Activated CD8-positive, alpha-beta T cell treated with anti-CD3 and anti-CD28 coated beads for 36 hours (primary cell): ENCODE measurements at regions not wholly inside any gene's neighbourhood (a gene's known extent, or its start where the extent isn't known, plus 50 kb on each side); places are given as distances from the start of the nearest gene placed in this dataset.

Experiments used
- ATAC-seq: fragments of 200-7000 bp; cut with Tn5 transposase; one replicate; pipeline ENCODE4 v1.10.0; 2021; ENCODE audit warnings: mild to moderate bottlenecking, moderate library complexity
- CTCF ChIA-PET: fragments of 350-600 bp; sonication (Branson Sonifier 250); formaldehyde crosslinking; loops from one replicate; lab custom pipeline; 2021; ENCODE audit warnings: antibody characterized with exemption; lab: Charles Lee
- POLR2A ChIA-PET: fragments of 350-600 bp; sonication (Branson Sonifier 250); formaldehyde crosslinking; loops from one replicate; lab custom pipeline; 2021; ENCODE audit warnings: antibody characterized with exemption; lab: Charles Lee
- DNase-seq: peaks from one replicate; pipeline ENCODE4 v3.0.0-alpha.2; 2020
- H3K27ac Mint-ChIP-seq: one replicate; pipeline ENCODE4 v1.8.0; 2021; ENCODE audit warnings: mild to moderate bottlenecking, mixed read lengths
- H3K27me3 Mint-ChIP-seq: one replicate; pipeline ENCODE4 v1.8.0; 2021; ENCODE audit warnings: mixed read lengths
- H3K36me3 Mint-ChIP-seq: one replicate; pipeline ENCODE4 v1.8.0; 2021; ENCODE audit warnings: low read depth, mixed read lengths
- H3K4me1 Mint-ChIP-seq: one replicate; pipeline ENCODE4 v1.8.0; 2021; ENCODE audit warnings: low read depth, mixed read lengths
- H3K4me3 Mint-ChIP-seq: one replicate; pipeline ENCODE4 v1.8.0; 2021; ENCODE audit warnings: mild to moderate bottlenecking, moderate library complexity, mixed read lengths
- H3K9me3 Mint-ChIP-seq: one replicate; pipeline ENCODE4 v1.8.0; 2021; ENCODE audit warnings: mixed read lengths
- intact Hi-C: fragments of 100-400 bp; cut with micrococcal nuclease; formaldehyde crosslinking; loops from one replicate; pipeline ENCODE4 v1.10.0; 2022
- TF ChIP-seq, protein P1 (sequence below): fragments of 200-600 bp; IDR thresholded peaks from one replicate; pipeline ENCODE4 v1.8.0; 2022; ENCODE audit warnings: antibody characterized with exemption, mild to moderate bottlenecking

DNA sequence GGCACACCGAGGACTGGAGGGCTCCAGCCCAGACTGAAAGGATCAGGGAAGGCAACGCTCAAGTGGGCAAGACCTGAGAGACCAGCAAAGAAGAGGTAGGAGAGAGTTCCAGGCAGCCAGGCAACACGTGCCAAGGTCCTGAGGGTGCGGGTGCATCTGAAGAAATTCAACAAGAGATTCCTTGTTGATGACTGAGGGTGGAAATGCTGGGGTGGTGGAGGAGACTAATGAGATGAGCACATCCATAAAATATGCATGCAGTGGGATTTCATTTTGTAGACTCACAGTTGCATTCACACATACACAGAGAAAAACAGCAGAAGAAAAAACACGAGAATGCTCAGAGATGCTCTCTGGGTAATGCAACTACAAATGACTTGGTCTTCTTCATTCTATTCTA, 154.8 kb upstream of the FOXF1 start:
- Mint-ChIP-seq H3K4me1 (no peaks in the 10 kb centered on the region), H3K9me3 (peaks cover 8% of the 10 kb centered on the region), H3K36me3 (no peaks in the 10 kb centered on the region), H3K27me3 (peaks cover 22% of the 10 kb centered on the region), H3K4me3 (no peak overlapping the region), H3K27ac (no peak overlapping the region)
- ATAC-seq (no peak), DNase-seq (no peak)
- ChIA-PET POLR2A (no interaction called here), CTCF (no interaction called here)
- intact Hi-C loops, result no loop called here
- TF ChIP-seq, protein P1, sequence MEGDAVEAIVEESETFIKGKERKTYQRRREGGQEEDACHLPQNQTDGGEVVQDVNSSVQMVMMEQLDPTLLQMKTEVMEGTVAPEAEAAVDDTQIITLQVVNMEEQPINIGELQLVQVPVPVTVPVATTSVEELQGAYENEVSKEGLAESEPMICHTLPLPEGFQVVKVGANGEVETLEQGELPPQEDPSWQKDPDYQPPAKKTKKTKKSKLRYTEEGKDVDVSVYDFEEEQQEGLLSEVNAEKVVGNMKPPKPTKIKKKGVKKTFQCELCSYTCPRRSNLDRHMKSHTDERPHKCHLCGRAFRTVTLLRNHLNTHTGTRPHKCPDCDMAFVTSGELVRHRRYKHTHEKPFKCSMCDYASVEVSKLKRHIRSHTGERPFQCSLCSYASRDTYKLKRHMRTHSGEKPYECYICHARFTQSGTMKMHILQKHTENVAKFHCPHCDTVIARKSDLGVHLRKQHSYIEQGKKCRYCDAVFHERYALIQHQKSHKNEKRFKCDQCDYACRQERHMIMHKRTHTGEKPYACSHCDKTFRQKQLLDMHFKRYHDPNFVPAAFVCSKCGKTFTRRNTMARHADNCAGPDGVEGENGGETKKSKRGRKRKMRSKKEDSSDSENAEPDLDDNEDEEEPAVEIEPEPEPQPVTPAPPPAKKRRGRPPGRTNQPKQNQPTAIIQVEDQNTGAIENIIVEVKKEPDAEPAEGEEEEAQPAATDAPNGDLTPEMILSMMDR, result no peak

GRCh38 chr16:86355951-86356350, 154.4 kb upstream of the FOXF1 start:
- Mint-ChIP-seq H3K27ac (no peak overlapping the region), H3K27me3 (peaks cover 22% of the 10 kb centered on the region), H3K4me3 (no peak overlapping the region), H3K36me3 (no peaks in the 10 kb centered on the region), H3K4me1 (no peaks in the 10 kb centered on the region), H3K9me3 (peaks cover 8% of the 10 kb centered on the region)
- intact Hi-C loops, result no loop called here
- ChIA-PET POLR2A (no interaction called here), CTCF (no interaction called here)
- DNase-seq (no peak), ATAC-seq (no peak)
- TF ChIP-seq, protein P1, result no peak

GRCh38 chr16:86356804-86357203, 153.5 kb upstream of the FOXF1 start:
- Mint-ChIP-seq H3K27me3 (peaks cover 23% of the 10 kb centered on the region), H3K4me3 (no peak overlapping the region), H3K9me3 (peaks cover 8% of the 10 kb centered on the region), H3K27ac (no peak overlapping the region), H3K4me1 (no peaks in the 10 kb centered on the region), H3K36me3 (no peaks in the 10 kb centered on the region)
- TF ChIP-seq, protein P1, result no peak
- CTCF ChIA-PET, result no interaction called here
- no peak for DNase-seq
- POLR2A ChIA-PET, result no interaction called here
- no peak for ATAC-seq
- intact Hi-C loops, result no loop called here

GRCh38 chr16:86357303-86357702, 153.0 kb upstream of the FOXF1 start:
- H3K4me1 Mint-ChIP-seq, result no peaks in the 10 kb centered on the region
- no peak for ATAC-seq
- H3K4me3 Mint-ChIP-seq, result no peak overlapping the region
- intact Hi-C loops, result no loop called here
- TF ChIP-seq, protein P1, result no peak
- ChIA-PET POLR2A (no interaction called here), CTCF (no interaction called here)
- H3K36me3 Mint-ChIP-seq, result no peaks in the 10 kb centered on the region
- H3K9me3 Mint-ChIP-seq, result peaks cover 8% of the 10 kb centered on the region
- DNase-seq, result no peak
- peaks cover 23% of the 10 kb centered on the region for H3K27me3 Mint-ChIP-seq
- H3K27ac Mint-ChIP-seq, result no peak overlapping the region

GRCh38 chr16:86357950-86358349, 152.4 kb upstream of the FOXF1 start:
- H3K36me3 Mint-ChIP-seq, result no peaks in the 10 kb centered on the region
- ATAC-seq, result no peak

More at GRCh38 chr16:86357950-86358349, 152.4 kb upstream of the FOXF1 start:
- CTCF ChIA-PET, result no interaction called here
- peaks cover 8% of the 10 kb centered on the region for H3K9me3 Mint-ChIP-seq
- peaks cover 23% of the 10 kb centered on the region for H3K27me3 Mint-ChIP-seq
- TF ChIP-seq, protein P1, result no peak
- intact Hi-C loops, result no loop called here
- H3K27ac Mint-ChIP-seq, result no peak overlapping the region
- no peak overlapping the region for H3K4me3 Mint-ChIP-seq
- POLR2A ChIA-PET, result interaction anchor here (0.6 kb wide), 1 partner anchor 285 kb away, joined by 3 read pairs; no protein-coding TSS in a partner anchor
- no peak for DNase-seq
- no peaks in the 10 kb centered on the region for H3K4me1 Mint-ChIP-seq
